ENCODE measurements at regions not wholly inside any gene's neighbourhood (a gene's known extent, or its start where the extent isn't known, plus 50 kb on each side); places are given as distances from the start of the nearest gene placed in this dataset.

GRCh38 chr6:101102702-101103101 lies 221.6 kb upstream of the ASCC3 start:
- TF ChIP-seq SUZ12 (IDR thresholded peaks at IDR 0.05; ENCODE audit: extremely low read depth, insufficient read depth, insufficient read length), result no peak
- TF ChIP-seq YY1 (IDR thresholded peaks at IDR 0.05; ENCODE audit: insufficient read depth, insufficient read length), result no peak
- no peak for TF ChIP-seq ZNF274 (IDR thresholded peaks at IDR 0.05; ENCODE audit: low read depth, low read length)

All from NT2/D1 (cell line).